Breast epithelium (tissue), 4 donors: ENCODE measurements at regions not wholly inside any gene's neighbourhood (a gene's known extent, or its start where the extent isn't known, plus 50 kb on each side); places are given as distances from the start of the nearest gene placed in this dataset.

Source experiments
- DNase-seq, 2 donors: peaks; one replicate each; pipeline ENCODE4 v3.0.0-alpha.2; 2019; ENCODE audit warnings: low spot score in 2 of 2
- H3K27ac ChIP-seq, 2 donors: fragments of 200-600 bp; sonication (generic) in 1 of 2; one replicate each; pipeline ENCODE4 v1.5.1; 2016 to 2019; ENCODE audit warnings: mild to moderate bottlenecking in 1 of 2
- H3K27me3 ChIP-seq, 2 donors: fragments of 200-600 bp; sonication (generic) in 1 of 2; one replicate each; pipeline versions ENCODE4 v1.5.1 to v1.6.0; 2017 to 2019; ENCODE audit warnings: control low read depth in 1 of 2, mild to moderate bottlenecking in 1 of 2
- H3K36me3 ChIP-seq: fragments of 200-600 bp; one replicate; pipeline ENCODE4 v1.5.1; 2019
- H3K4me1 ChIP-seq, 2 donors: fragments of 200-600 bp; sonication (generic); one replicate each; pipeline ENCODE4 v1.5.1; 2016 to 2019; ENCODE audit warnings: control low read depth in 1 of 2
- H3K4me3 ChIP-seq, 3 donors: fragments of 200-600 bp; sonication (generic); 1 replicate in 2 of 3; 2 replicates in 1 of 3; pipeline ENCODE4 v1.5.1; 2016 to 2019; ENCODE audit warnings: mild to moderate bottlenecking in 3 of 3, moderate library complexity in 2 of 3
- H3K9me3 ChIP-seq, 2 donors: fragments of 200-600 bp; sonication (generic) in 1 of 2; one replicate each; pipeline ENCODE4 v1.5.1; 2016 to 2019; ENCODE audit warnings: control low read depth in 1 of 2
- POLR2A ChIP-seq: fragments of 450-650 bp; IDR thresholded peaks from one replicate; pipeline ENCODE4 v1.6.1; 2016; ENCODE audit warnings: antibody characterized with exemption, mild to moderate bottlenecking, moderate library complexity
- POLR2AphosphoS5 ChIP-seq, 3 donors: sonication (generic); formaldehyde crosslinking; IDR thresholded peaks; one replicate each; pipeline ENCODE4 v1.6.1; 2017; ENCODE audit warnings: antibody characterized with exemption in 3 of 3
- intact Hi-C: fragments of 100-400 bp; cut with DNase I; formaldehyde crosslinking; loops from one replicate; pipeline ENCODE4 v1.15.1; 2023; ENCODE audit warnings: low total_unique reads
- TF ChIP-seq, protein P1 (sequence below), 3 donors: fragments of 450-650 bp; IDR thresholded peaks; one replicate each; pipeline ENCODE4 v1.5.1; 2016 to 2017; ENCODE audit warnings: antibody characterized with exemption in 3 of 3, mild to moderate bottlenecking in 3 of 3, moderate library complexity in 3 of 3

GRCh38 chr12:91999823-92000222 lies 145.8 kb downstream of the BTG1 start:
- H3K4me1 ChIP-seq = no peaks in the 10 kb centered on the region
- intact Hi-C loops = no loop called here
- no peaks in the 10 kb centered on the region for H3K36me3 ChIP-seq
- H3K27ac ChIP-seq = no peak overlapping the region
- TF ChIP-seq POLR2A = no peak
- TF ChIP-seq POLR2AphosphoS5 (IDR thresholded peaks at IDR 0.05) = no peak
- TF ChIP-seq, protein P1, sequence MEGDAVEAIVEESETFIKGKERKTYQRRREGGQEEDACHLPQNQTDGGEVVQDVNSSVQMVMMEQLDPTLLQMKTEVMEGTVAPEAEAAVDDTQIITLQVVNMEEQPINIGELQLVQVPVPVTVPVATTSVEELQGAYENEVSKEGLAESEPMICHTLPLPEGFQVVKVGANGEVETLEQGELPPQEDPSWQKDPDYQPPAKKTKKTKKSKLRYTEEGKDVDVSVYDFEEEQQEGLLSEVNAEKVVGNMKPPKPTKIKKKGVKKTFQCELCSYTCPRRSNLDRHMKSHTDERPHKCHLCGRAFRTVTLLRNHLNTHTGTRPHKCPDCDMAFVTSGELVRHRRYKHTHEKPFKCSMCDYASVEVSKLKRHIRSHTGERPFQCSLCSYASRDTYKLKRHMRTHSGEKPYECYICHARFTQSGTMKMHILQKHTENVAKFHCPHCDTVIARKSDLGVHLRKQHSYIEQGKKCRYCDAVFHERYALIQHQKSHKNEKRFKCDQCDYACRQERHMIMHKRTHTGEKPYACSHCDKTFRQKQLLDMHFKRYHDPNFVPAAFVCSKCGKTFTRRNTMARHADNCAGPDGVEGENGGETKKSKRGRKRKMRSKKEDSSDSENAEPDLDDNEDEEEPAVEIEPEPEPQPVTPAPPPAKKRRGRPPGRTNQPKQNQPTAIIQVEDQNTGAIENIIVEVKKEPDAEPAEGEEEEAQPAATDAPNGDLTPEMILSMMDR (IDR thresholded peaks at IDR 0.05) = no peak
- H3K4me3 ChIP-seq = no peak overlapping the region
- DNase-seq = no peak
- H3K27me3 ChIP-seq = no peaks in the 10 kb centered on the region
- H3K9me3 ChIP-seq = no peaks in the 10 kb centered on the region

DNA sequence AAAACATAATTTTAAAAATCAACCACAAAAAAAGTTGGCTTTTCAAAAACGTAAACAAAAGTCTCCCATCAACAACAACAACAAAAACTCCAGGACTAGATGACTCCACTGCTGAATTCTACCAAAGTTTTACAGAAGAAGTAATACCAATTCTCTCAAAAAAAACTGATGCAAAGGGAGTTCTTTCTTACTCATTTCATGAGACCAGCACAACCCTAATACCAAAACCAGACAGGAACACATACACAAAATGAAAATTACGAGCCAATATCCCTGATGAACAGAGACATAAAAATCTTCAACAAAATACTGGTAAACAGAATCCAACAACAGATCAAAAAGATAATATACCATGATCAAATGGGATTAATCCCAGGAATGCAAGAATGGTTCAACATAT lies 147.3 kb downstream of the BTG1 start:
- intact Hi-C loops = no loop called here
- H3K27ac ChIP-seq = no peak overlapping the region
- TF ChIP-seq POLR2AphosphoS5 (IDR thresholded peaks at IDR 0.05) = no peak
- no peak for TF ChIP-seq POLR2A
- TF ChIP-seq, protein P1 (IDR thresholded peaks at IDR 0.05) = no peak
- H3K27me3 ChIP-seq = no peaks in the 10 kb centered on the region
- H3K4me1 ChIP-seq = no peaks in the 10 kb centered on the region
- no peaks in the 10 kb centered on the region for H3K9me3 ChIP-seq
- no peak for DNase-seq
- H3K36me3 ChIP-seq = no peaks in the 10 kb centered on the region
- H3K4me3 ChIP-seq = no peak overlapping the region

DNA sequence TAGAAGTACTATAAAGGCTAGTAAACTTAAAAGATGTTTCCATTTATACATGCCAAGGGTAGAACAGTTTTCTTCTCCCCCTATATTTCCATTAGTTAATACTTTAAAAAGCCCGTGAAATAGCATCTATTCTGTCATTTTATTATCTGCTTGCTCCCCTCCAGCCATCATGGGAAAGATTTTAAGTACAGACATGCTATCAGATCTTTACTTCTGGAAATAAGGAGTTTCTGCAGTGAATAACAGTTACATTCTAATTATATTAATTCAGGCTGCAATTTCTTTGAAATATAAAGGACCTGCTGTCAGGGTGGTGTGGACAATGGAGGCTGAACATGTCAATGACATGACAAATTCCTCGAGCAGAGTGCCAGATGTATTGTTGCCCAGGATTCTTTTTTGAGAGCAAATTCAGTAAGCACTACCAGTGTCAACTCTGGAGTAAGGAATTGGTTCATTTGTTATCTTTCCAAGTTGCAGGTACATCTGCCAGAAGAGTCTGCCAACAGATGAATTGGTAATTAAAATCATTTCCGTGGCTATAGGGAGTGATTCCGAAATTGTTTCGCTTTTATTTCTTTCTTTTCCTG lies 151.3 kb downstream of the BTG1 start:
- Histone ChIP-seq H3K4me1 (no peaks in the 10 kb centered on the region), H3K4me3 (no peak overlapping the region), H3K27ac (no peak overlapping the region), H3K9me3 (no peaks in the 10 kb centered on the region), H3K36me3 (no peaks in the 10 kb centered on the region), H3K27me3 (no peaks in the 10 kb centered on the region)
- intact Hi-C loops = no loop called here
- no peak for DNase-seq
- TF ChIP-seq POLR2AphosphoS5 (IDR thresholded peaks at IDR 0.05) (no peak), POLR2A (no peak)
- TF ChIP-seq, protein P1 (IDR thresholded peaks at IDR 0.05) = no peak

DNA sequence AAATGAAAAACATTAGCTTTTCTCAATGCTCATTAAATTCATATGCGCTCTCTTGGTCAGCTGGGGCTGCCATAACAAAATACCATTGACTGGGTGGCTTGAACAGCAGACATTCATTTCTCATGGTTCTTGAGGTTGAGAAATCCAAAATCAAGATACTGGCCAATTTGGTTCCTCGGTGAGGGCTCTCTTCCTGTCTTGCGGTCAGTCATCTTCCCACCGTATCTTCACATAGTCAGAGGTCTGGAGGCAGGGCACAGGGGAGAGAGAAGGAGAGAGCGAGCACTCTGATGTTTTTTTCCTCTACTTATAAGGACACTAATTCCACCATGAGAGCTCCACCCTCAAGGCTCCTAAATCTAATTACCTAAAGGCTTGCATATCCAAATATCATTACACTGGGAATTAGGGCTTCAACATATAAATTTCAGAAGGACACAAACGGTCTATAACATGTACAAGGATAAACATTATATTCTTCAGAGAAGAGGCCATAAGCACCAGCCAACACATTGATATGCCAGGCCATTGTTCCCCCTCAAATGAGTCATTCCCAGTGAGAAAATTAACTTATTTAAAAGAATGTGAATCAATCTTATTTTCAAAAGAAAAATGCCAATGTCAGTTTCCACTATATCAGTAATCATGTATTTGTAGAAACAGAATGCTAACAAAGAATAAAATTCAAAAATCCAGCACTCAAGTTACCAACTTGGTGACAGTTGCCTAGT lies 152.2 kb downstream of the BTG1 start:
- Histone ChIP-seq H3K4me3 (no peak overlapping the region), H3K36me3 (no peaks in the 10 kb centered on the region), H3K27ac (no peak overlapping the region), H3K4me1 (no peaks in the 10 kb centered on the region), H3K9me3 (no peaks in the 10 kb centered on the region), H3K27me3 (no peaks in the 10 kb centered on the region)
- TF ChIP-seq POLR2AphosphoS5 (IDR thresholded peaks at IDR 0.05) (no peak), POLR2A (no peak)
- TF ChIP-seq, protein P1 (IDR thresholded peaks at IDR 0.05) = no peak
- intact Hi-C loops = no loop called here
- DNase-seq = no peak

DNA sequence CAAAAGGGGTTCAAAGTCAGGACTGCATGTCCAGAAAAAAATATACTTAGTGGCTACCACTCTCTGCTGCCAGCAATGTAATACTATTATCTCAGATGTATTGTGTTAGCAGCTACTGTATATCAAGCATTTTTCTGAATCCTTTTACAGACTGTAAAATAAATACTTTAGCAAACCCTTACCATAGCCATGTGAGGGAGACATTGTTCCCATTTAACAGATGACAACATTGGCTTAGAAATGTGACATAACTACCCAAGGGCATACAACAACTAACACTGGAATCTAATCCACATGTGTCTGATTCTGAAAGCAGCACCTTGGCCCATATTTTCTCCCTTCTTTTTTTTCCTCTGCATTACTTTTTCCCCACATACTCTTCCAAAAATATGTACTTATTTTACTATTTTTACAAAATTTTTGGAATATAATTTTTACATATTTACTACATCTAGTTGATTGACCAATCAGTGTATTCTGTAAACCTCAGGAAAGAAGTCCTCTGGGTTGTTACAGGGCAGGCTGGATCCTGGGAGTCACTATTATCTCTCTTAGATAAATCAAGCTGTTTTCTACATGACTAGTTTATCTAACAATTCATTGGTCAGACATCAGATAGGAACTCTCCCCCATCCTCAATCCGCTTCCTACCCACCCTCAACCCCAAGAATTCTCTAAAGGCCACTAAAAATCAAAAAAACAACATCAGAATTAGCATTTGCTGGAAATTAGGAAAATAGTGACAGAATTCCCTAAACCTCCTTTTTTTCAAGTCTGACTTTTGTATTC lies 154.1 kb downstream of the BTG1 start:
- no peaks in the 10 kb centered on the region for H3K36me3 ChIP-seq
- no peaks in the 10 kb centered on the region for H3K27me3 ChIP-seq
- H3K4me1 ChIP-seq = no peaks in the 10 kb centered on the region
- no peak overlapping the region for H3K27ac ChIP-seq
- H3K4me3 ChIP-seq = no peak overlapping the region
- no peak for DNase-seq
- intact Hi-C loops = no loop called here
- TF ChIP-seq POLR2A (no peak), POLR2AphosphoS5 (IDR thresholded peaks at IDR 0.05) (no peak)
- no peaks in the 10 kb centered on the region for H3K9me3 ChIP-seq
